ENCODE measurements at regions not wholly inside any gene's neighbourhood (a gene's known extent, or its start where the extent isn't known, plus 50 kb on each side); places are given as distances from the start of the nearest gene placed in this dataset.
"Not testable (repeated sequence)": the region's sequence is repeated elsewhere in the genome, so short reads cannot be mapped to it uniquely, and the experiment has no call there.

- not testable (repeated sequence) for DNase-seq (ENCODE audit: low read depth in 2 of 3, low spot score in 2 of 3)
These were observed 116.1 kb upstream of the GJE1 start for GRCh38 chr6:142016666-142017065.

- not testable (repeated sequence) for DNase-seq (ENCODE audit: low read depth in 2 of 3, low spot score in 2 of 3)
These were observed 117.3 kb upstream of the GJE1 start for GRCh38 chr6:142015463-142015862.

- no peak for DNase-seq (ENCODE audit: low read depth in 2 of 3, low spot score in 2 of 3)
These were observed 117.7 kb upstream of the GJE1 start for GRCh38 chr6:142015011-142015410.

- DNase-seq (ENCODE audit: low read depth in 2 of 3, low spot score in 2 of 3), result no peak
These were observed 118.2 kb upstream of the GJE1 start for GRCh38 chr6:142014515-142014914.

- no peak for DNase-seq (ENCODE audit: low read depth in 2 of 3, low spot score in 2 of 3)
These were observed 118.7 kb upstream of the GJE1 start for GRCh38 chr6:142013875-142014495.

- DNase-seq (ENCODE audit: low read depth in 2 of 3, low spot score in 2 of 3), result no peak
These were observed 119.4 kb upstream of the GJE1 start for GRCh38 chr6:142013287-142013686.

GRCh38 chr6:142011775-142012174, 121.0 kb upstream of the GJE1 start:
- no peak for DNase-seq (ENCODE audit: low read depth in 2 of 3, low spot score in 2 of 3)

- DNase-seq (ENCODE audit: low read depth in 2 of 3, low spot score in 2 of 3), result no peak
These were observed 121.6 kb upstream of the GJE1 start for GRCh38 chr6:142011156-142011555.

GRCh38 chr6:142009647-142010046, 123.1 kb upstream of the GJE1 start:
- DNase-seq (ENCODE audit: low read depth in 2 of 3, low spot score in 2 of 3), result no peak

GRCh38 chr6:142008781-142009180, 123.9 kb upstream of the GJE1 start:
- no peak for DNase-seq (ENCODE audit: low read depth in 2 of 3, low spot score in 2 of 3)

GRCh38 chr6:142008016-142008735, 124.5 kb upstream of the GJE1 start:
- no peak for DNase-seq (ENCODE audit: low read depth in 2 of 3, low spot score in 2 of 3)

- no peak for DNase-seq (ENCODE audit: low read depth in 2 of 3, low spot score in 2 of 3)
These were observed 127.7 kb upstream of the GJE1 start for GRCh38 chr6:142005021-142005420.

- DNase-seq (ENCODE audit: low read depth in 2 of 3, low spot score in 2 of 3), result no peak
These were observed 129.8 kb upstream of the GJE1 start for GRCh38 chr6:142002825-142003405.

- DNase-seq (ENCODE audit: low read depth in 2 of 3, low spot score in 2 of 3), result no peak
These were observed 135.9 kb upstream of the GJE1 start for GRCh38 chr6:141996823-141997222.

- no peak for DNase-seq (ENCODE audit: low read depth in 2 of 3, low spot score in 2 of 3)
These were observed 140.6 kb upstream of the GJE1 start for GRCh38 chr6:141992109-141992508.

GRCh38 chr6:141990840-141991239, 141.9 kb upstream of the GJE1 start:
- DNase-seq (ENCODE audit: low read depth in 2 of 3, low spot score in 2 of 3), result no peak

GRCh38 chr6:141989706-141989959, 143.1 kb upstream of the GJE1 start:
- DNase-seq (ENCODE audit: low read depth in 2 of 3, low spot score in 2 of 3), result no peak

- DNase-seq (ENCODE audit: low read depth in 2 of 3, low spot score in 2 of 3), result no peak
These were observed 143.6 kb upstream of the GJE1 start for GRCh38 chr6:141988954-141989705.

- no peak for DNase-seq (ENCODE audit: low read depth in 2 of 3, low spot score in 2 of 3)
These were observed 144.4 kb upstream of the GJE1 start for GRCh38 chr6:141988327-141988726.

GRCh38 chr6:141986457-141986856, 146.3 kb upstream of the GJE1 start:
- DNase-seq (ENCODE audit: low read depth in 2 of 3, low spot score in 2 of 3), result no peak

- no peak for DNase-seq (ENCODE audit: low read depth in 2 of 3, low spot score in 2 of 3)
These were observed 151.5 kb upstream of the GJE1 start for GRCh38 chr6:141981190-141981589.

- DNase-seq (ENCODE audit: low read depth in 2 of 3, low spot score in 2 of 3), result no peak
These were observed 154.9 kb upstream of the GJE1 start for GRCh38 chr6:141977782-141978181.
